Transverse colon (tissue), 4 donors: ENCODE measurements at regions not wholly inside any gene's neighbourhood (a gene's known extent, or its start where the extent isn't known, plus 50 kb on each side); places are given as distances from the start of the nearest gene placed in this dataset.
"Not testable (repeated sequence)": the region's sequence is repeated elsewhere in the genome, so short reads cannot be mapped to it uniquely, and the experiment has no call there.

ENCODE experiments used
- CTCF ChIP-seq, 5 experiments: fragments of 200-600 bp in 3 of 5; fragments of 450-650 bp in 2 of 5; sonication (generic) in 3 of 5; IDR thresholded peaks; 1 replicate in 2 of 5; 2 replicates in 3 of 5; pipeline ENCODE4 v1.5.1; 2016 to 2017; ENCODE audit warnings: antibody characterized with exemption in 5 of 5, inconsistent platforms in 3 of 5, mild to moderate bottlenecking in 2 of 5, moderate library complexity in 1 of 5
- EP300 ChIP-seq: sonication (generic); formaldehyde crosslinking; IDR thresholded peaks from one replicate; pipeline ENCODE4 v1.6.1; 2017; ENCODE audit warnings: antibody characterized with exemption, low read depth
- POLR2A ChIP-seq: fragments of 450-650 bp; IDR thresholded peaks from one replicate; pipeline ENCODE4 v1.6.1; 2016; ENCODE audit warnings: antibody characterized with exemption, mild to moderate bottlenecking, moderate library complexity
- POLR2AphosphoS5 ChIP-seq, 3 donors: sonication (generic); formaldehyde crosslinking; IDR thresholded peaks; one replicate each; pipeline ENCODE4 v1.6.1; 2016; ENCODE audit warnings: antibody characterized with exemption in 3 of 3

- not testable (repeated sequence) for TF ChIP-seq POLR2A; CTCF (IDR thresholded peaks at IDR 0.05); POLR2AphosphoS5 (IDR thresholded peaks at IDR 0.05); EP300
Observed at GRCh38 chrX:119333721-119334032, 65.5 kb upstream of the SLC25A43 start.
